H54 (cell line): ENCODE measurements at regions not wholly inside any gene's neighbourhood (a gene's known extent, or its start where the extent isn't known, plus 50 kb on each side); places are given as distances from the start of the nearest gene placed in this dataset.

ENCODE experiments used
- DNase-seq: peaks from one replicate; pipeline ENCODE4 v3.0.0; 2011; ENCODE audit warnings: low spot score, mixed read lengths; ENCODE audit not compliant: insufficient read length
- FAIRE-seq: peaks from 3 replicates; lab custom pipeline; 2011; peaks lifted over from hg19 to GRCh38; lab: Jason Lieb, UNC
- POLR2A ChIP-seq: IDR thresholded peaks from 2 replicates; pipeline ENCODE4 v1.6.1; 2011; ENCODE audit warnings: low read depth, mild to moderate bottlenecking, low read length

DNA sequence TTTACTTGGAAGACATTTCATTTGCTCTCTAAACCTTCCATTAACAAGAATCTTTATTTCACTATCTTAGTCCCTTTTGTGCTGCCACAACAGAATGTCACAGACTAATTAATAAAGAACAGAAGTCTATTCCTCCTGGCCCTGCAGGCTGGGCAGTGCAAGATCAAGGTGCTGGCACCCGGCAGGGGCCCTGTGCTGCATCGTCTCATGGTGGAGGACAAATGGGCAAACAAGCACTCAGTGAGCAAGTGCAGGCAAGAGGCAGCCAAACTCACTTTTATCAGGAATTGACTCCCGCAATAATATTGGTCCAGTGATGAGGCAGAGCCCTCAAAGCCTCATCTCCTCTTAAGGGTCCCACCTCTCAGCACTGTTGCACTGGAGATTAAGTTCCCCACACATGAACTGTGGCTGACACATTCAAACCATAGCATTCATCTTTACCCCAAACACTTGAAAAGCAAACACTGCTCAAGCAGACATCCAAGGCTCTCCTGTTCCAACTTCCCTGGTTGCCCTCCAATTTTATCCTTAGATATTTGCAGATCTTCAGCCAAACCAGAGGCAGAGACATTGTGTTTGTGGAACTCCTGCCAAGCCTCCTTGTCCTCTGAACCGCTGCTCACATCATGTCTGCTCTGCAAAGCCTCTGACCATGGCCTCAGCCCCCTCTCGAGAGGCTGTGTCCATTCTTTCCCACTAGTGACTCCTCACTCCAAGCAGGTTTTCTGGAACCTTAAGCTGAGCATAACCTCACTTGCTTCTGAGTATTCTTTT lies 404.4 kb upstream of the SOX11 start:
- FAIRE-seq (no peak), DNase-seq (no peak)
- no peak for TF ChIP-seq POLR2A

DNA sequence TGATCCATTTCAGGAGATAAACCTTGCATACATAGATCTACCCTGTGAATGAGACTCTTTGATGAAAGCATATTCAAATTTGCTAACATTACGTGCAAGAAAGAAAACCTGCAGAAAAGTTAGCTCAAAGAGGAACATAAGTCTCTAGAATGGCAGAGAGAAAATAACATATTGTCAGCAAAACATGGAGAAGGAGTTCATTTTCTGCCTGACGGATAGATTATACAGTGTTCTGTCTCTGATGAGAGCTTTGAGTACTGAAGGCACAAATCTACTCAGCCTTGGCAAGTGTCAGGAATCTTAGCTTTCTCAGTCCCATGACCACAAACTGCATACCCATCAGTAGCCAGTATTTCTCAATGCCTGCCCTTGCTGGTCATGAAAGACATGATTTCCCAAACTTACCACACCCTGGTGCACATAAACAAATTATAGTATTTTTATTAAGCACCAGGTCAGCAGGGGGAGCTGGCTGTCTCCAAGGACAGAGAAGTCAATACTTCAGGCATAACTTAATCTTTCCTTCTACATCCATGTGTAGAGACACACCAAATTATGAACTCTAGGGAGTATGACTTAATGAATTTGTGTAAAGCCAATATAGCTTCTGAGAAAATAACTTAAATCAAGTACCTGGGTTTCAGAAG lies 401.2 kb upstream of the SOX11 start:
- DNase-seq (no peak), FAIRE-seq (no peak)

GRCh38 chr2:5304640-5305039 lies 387.5 kb upstream of the SOX11 start:
- DNase-seq (no peak), FAIRE-seq (no peak)
- TF ChIP-seq POLR2A: no peak

More for the DNA sequence above, 401.2 kb upstream of the SOX11 start:
- TF ChIP-seq POLR2A: no peak

DNA sequence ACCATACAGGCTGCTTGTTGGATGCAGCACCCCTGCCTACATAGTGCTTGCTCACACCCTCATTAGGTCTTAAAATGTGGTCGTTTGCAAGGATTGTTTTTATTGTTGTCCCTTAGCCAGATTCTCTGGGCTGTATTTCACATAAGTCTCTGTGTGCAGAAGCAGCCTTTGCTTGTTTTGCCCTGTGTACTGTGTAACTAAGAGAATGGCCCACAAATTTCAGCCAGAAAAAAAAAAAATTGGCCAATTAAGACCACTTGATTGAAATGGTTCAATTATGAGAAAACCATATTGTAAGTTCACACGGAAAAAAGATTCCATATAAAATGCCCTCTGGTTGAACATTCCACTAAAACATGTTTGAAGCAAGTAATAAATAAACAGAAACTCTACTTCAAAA lies 377.1 kb upstream of the SOX11 start:
- FAIRE-seq (no peak), DNase-seq (no peak)
- TF ChIP-seq POLR2A: no peak

GRCh38 chr2:5315512-5315911 lies 376.7 kb upstream of the SOX11 start:
- no peak for FAIRE-seq
- DNase-seq: no peak
- no peak for TF ChIP-seq POLR2A

GRCh38 chr2:5316001-5316490 lies 376.1 kb upstream of the SOX11 start:
- FAIRE-seq: no peak
- no peak for TF ChIP-seq POLR2A
- no peak for DNase-seq

GRCh38 chr2:5319493-5319892 lies 372.7 kb upstream of the SOX11 start:
- TF ChIP-seq POLR2A: no peak
- FAIRE-seq: no peak

DNA sequence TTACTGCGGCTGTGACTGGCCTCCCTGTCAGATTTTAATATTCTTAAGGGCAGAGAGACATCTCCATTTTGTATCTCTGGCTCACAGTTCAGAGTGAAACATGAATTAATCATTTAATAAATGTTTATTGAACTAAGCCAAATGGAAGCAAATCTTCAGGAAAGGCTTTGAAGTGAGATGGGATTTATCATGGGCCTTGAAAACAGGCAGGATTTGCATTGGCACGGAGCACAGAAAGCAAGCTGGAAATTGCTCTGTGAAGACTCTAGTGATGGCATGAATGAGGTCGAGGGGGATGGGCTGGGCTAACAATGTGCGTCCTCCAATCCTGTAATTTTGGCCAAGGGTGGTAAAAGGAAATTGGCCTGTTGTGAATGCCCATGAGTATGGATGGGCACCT lies 369.8 kb upstream of the SOX11 start:
- DNase-seq (no peak), FAIRE-seq (no peak)
- no peak for TF ChIP-seq POLR2A

More at GRCh38 chr2:5319493-5319892, 372.7 kb upstream of the SOX11 start:
- DNase-seq: no peak

- DNase-seq (no peak), FAIRE-seq (no peak)
- TF ChIP-seq POLR2A: no peak
Measured at GRCh38 chr2:5325523-5325922, 366.7 kb upstream of the SOX11 start.

- no peak for FAIRE-seq
- DNase-seq: no peak
- no peak for TF ChIP-seq POLR2A
Measured at GRCh38 chr2:5328826-5329225, 363.4 kb upstream of the SOX11 start.

DNA sequence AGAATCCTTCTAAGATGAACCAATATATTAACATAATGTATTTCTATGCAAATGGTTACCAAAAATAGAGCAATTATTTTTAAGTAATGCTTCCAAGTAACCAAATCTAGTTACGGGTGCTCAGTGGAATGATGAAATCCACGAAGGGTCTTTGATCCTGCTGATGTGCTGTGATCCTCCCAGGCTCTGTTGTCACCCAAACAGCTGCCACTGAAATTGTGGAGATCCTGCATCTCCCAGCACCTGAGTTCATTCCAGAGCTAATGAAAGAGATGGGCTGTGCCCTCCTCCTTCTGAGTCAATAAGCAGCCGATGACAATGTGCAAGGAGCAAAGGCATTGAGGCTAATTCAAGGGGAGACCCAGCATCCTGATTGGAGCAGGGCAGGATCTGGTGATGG lies 362.4 kb upstream of the SOX11 start:
- TF ChIP-seq POLR2A: no peak
- FAIRE-seq (no peak), DNase-seq (no peak)

DNA sequence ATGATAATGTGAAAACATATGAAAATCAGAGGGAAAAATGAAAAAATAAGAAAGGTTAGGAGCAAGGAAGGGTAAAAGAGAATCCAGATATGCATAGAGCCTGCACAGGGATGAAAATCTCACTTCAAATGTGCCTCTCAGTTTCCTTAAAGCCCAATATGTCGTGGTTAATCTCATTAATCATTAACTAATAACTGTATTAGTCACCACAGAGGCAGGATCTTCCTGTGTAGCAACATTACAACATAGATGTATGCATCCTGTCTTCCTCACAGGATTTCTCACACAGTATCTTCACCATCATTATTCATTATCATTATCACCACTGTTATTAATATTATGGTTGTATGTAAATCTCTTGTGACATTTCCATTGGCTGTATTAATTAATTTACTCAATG lies 361.2 kb upstream of the SOX11 start:
- DNase-seq: no peak
- FAIRE-seq: no peak
- TF ChIP-seq POLR2A: no peak

DNA sequence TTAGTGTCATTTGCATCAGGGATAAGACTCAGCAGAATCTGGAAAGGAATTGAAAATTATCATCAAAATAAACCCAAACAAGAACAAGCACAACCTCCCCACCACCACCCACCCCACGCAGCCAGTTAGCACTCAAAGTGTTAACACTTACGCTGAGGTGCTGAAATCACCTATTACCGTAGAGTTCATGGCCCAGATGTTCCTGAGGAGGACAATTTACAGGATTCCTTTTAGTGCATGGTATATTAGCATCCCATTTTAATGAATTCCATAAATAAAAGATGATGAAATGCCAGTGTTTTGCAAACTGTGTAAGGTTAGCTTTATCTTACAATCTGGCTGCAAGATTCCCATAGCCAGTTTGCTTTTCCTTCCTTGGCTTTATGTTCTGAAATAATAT lies 359.3 kb upstream of the SOX11 start:
- no peak for TF ChIP-seq POLR2A

DNA sequence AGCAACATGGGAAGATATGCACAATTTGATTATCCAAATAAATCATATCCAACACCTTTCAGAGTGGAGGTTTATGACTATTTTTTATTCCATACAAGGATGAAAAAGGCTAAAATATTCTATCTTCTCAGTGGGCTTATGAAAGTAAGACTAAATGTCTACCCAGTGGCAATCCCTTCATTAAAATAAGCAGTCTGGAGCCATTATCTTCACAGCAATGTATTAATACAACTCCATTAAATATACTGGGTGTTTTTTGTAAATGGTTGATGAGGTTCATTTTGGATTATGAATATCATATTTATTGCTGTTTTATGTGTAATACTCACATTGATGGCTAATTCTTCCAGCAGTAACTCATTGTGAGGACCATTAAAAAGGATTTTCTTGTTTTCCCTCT lies 352.7 kb upstream of the SOX11 start:
- no peak for DNase-seq
- no peak for TF ChIP-seq POLR2A
- no peak for FAIRE-seq

More for the DNA sequence above, 359.3 kb upstream of the SOX11 start:
- no peak for FAIRE-seq
- DNase-seq: no peak
